Activated CD4-positive, alpha-beta T cell treated with anti-CD3 and anti-CD28 coated beads, Interleukin-2, amount 50 U/mL, for 4 hours (primary cell): ENCODE measurements at regions not wholly inside any gene's neighbourhood (a gene's known extent, or its start where the extent isn't known, plus 50 kb on each side); places are given as distances from the start of the nearest gene placed in this dataset.

Experiments
- DNase-seq, 2 experiments: peaks; one replicate each; pipeline ENCODE4 v3.0.0-alpha.2; 2020

- no peak for DNase-seq
Measured at GRCh38 chr18:2082676-2083075, 488.6 kb downstream of the METTL4 start.

GRCh38 chr18:2083691-2084090, 487.6 kb downstream of the METTL4 start:
- no peak for DNase-seq

- no peak for DNase-seq
Measured at GRCh38 chr18:2086439-2086838, 484.9 kb downstream of the METTL4 start.

- no peak for DNase-seq
Measured at GRCh38 chr18:2087877-2088673, 483.2 kb downstream of the METTL4 start.

- no peak for DNase-seq
Measured at GRCh38 chr18:2089396-2089795, 481.9 kb downstream of the METTL4 start.

GRCh38 chr18:2091937-2092336, 479.4 kb downstream of the METTL4 start:
- no peak for DNase-seq

- DNase-seq = no peak
Measured at GRCh38 chr18:2096551-2096950, 474.8 kb downstream of the METTL4 start.

GRCh38 chr18:2100694-2101213, 470.6 kb downstream of the METTL4 start:
- no peak for DNase-seq

- no peak for DNase-seq
Measured at GRCh38 chr18:2102022-2102421, 469.3 kb downstream of the METTL4 start.

GRCh38 chr18:2103299-2103698, 468.0 kb downstream of the METTL4 start:
- no peak for DNase-seq

- peak; percentile 2 to 5 for DNase-seq
Measured at GRCh38 chr18:2104620-2105462, 466.5 kb downstream of the METTL4 start.

GRCh38 chr18:2108591-2108990, 462.7 kb downstream of the METTL4 start:
- DNase-seq = no peak

- DNase-seq = no peak
Measured at GRCh38 chr18:2111456-2111855, 459.8 kb downstream of the METTL4 start.

GRCh38 chr18:2112435-2113045, 458.8 kb downstream of the METTL4 start:
- DNase-seq = no peak

GRCh38 chr18:2114289-2114688, 457.0 kb downstream of the METTL4 start:
- DNase-seq = no peak

- DNase-seq = no peak
Measured at GRCh38 chr18:2114765-2115164, 456.5 kb downstream of the METTL4 start.

- DNase-seq = no peak
Measured at GRCh38 chr18:2121224-2121623, 450.1 kb downstream of the METTL4 start.

- no peak for DNase-seq
Measured at GRCh38 chr18:2123077-2123476, 448.2 kb downstream of the METTL4 start.

- no peak for DNase-seq
Measured at GRCh38 chr18:2134364-2134763, 436.9 kb downstream of the METTL4 start.

- no peak for DNase-seq
Measured at GRCh38 chr18:2135309-2135708, 436.0 kb downstream of the METTL4 start.

GRCh38 chr18:2138552-2138951, 432.8 kb downstream of the METTL4 start:
- no peak for DNase-seq

- no peak for DNase-seq
Measured at GRCh38 chr18:2139691-2140090, 431.6 kb downstream of the METTL4 start.

- no peak for DNase-seq
Measured at GRCh38 chr18:2143636-2144035, 427.7 kb downstream of the METTL4 start.
